ENCODE measurements at regions not wholly inside any gene's neighbourhood (a gene's known extent, or its start where the extent isn't known, plus 50 kb on each side); places are given as distances from the start of the nearest gene placed in this dataset.

DNA sequence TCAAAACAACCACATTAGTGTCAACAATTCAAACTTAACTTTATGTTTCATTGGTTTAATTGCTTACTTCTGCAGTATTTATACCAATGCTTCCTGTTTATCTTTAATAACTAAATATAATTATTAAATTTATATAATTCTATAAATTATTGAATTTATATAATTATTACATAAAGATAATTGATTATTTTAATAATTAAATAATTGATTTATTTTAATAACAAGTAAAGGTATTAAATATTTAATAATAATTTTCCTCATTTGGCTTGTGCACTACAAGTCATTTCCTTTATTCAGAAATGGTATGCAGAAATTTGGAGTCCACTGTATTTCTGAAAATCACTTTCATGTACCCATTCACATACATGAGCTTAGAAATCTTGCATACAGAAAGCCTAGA lies 156.2 kb upstream of the NSMCE3 start:
- DNase-seq (ENCODE audit: low read depth), result no peak

DNA sequence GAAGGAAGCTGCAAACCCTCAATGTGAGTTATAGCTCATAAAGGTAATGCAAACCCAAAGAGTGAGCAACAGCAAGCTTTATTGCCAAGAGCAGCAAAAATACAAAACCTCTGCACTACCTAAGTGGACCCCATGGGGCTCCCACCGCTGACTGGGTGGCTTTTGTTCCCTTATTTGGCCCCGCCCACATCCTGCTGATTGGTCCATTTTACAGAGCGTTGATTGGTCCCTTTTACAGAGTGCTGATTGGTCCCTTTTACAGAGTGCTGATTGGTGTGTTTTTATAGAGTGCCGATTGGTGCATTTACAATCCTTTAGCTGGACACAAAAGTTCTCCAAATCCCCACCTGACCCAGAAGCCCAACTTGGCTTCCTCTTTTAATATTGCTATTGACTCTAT lies 154.5 kb upstream of the NSMCE3 start:
- DNase-seq (ENCODE audit: low read depth), result no peak

DNA sequence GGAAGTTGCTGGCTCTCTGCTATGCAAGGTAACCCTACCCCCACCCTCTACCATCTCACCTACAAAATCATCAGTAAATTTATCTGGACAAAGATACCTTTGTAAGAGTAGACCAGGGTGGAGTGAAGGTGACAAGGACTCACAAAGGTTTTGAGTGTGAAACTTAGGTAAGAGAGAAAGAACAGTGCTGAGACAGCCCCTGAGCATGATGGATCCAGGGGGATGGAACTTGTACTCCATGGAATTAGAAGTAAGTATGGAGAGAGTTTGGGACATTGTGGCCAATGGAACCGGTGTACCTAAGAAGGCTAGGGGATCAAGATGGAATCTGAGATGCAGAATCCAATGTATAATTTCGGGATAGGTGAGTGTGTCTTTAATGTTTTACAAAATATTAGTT lies 153.0 kb upstream of the NSMCE3 start:
- DNase-seq (ENCODE audit: low read depth), result no peak

DNA sequence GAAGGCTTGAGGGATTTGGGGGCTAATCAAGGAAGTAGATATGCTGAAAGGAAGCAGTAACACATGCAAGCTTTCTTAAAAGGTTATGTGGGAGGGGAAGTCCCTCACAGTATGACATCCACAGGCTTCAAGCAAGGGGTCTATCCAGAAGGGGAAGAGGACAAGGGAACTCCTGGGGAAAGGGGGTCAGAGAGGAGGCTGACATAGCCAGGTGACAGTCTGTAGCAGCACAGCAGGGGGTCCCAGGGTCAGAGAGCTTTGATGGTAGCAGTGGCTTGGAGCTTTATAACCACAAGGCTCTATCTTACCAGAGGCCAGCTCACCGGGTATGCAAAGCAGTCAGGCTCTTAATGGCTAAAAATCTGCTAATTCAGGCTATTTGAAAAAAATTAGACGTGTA lies 150.6 kb upstream of the NSMCE3 start:
- no peak for DNase-seq (ENCODE audit: low read depth)

- no peak for DNase-seq (ENCODE audit: low read depth)
Observed at GRCh38 chr15:29418931-29419330, 149.3 kb upstream of the NSMCE3 start.

- no peak for DNase-seq (ENCODE audit: low read depth)
Observed at GRCh38 chr15:29418178-29418577, 148.6 kb upstream of the NSMCE3 start.

- no peak for DNase-seq (ENCODE audit: low read depth)
Observed at GRCh38 chr15:29411299-29411698, 141.7 kb upstream of the NSMCE3 start.

- no peak for DNase-seq (ENCODE audit: low read depth)
Observed at GRCh38 chr15:29410338-29410737, 140.7 kb upstream of the NSMCE3 start.

GRCh38 chr15:29409890-29410289 lies 140.3 kb upstream of the NSMCE3 start:
- no peak for DNase-seq (ENCODE audit: low read depth)

DNA sequence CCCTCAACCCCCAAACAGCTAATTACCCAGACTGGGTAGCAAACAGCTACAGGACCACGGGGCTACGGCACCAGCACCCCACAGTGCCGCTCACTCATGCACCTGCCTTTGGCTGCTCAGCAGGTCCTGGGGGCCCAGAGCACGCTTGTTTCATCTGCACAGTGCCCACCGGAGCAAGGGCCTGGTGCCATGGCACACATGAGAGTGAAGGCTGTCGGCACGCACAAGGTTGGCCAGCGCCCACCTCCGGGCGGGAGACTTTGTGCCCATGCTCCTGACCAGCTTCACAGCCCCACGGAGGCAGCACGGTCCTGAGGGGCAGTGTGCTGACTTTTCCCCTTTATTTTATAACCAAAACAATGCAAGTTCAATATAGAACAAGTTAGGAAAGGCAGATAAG lies 135.9 kb upstream of the NSMCE3 start:
- no peak for DNase-seq (ENCODE audit: low read depth)

DNA sequence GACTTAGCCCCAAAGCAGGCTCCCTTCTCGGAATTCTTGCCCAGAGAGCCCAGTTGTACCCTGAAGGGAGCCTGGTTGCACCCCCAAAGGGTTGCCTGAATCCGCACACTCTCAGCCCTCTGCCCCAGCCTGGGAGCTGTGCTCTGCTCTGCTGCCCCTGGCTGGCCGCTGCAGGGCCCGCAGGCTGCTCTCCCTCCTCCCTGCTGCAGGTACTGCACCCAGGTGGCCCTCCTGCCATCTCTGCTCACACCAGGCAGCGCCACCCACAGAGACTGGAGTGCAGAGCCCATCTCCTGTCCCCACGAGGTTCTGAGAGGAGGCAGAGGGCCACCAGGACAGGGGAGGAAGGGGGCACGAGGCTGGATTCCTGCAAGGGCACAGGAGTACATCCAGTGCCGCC lies 134.2 kb upstream of the NSMCE3 start:
- DNase-seq (ENCODE audit: low read depth), result no peak

DNA sequence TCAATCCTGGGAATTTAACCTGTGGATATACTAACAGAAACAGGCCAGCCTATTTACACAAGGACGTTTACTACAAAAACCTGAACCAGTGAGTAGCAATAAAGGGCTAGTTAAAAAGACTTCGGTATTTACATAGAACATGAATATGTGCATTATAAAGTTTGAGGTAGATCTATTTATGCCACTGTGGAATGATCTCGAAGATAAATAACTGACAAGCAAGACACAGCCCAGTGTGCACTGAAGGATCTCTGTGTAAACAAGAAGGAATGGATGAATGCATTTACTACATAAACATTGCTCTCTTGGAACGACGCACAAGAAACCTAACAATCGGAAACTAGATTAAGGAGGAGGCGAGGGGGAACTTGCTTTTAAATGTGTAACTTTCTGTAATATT lies 132.0 kb upstream of the NSMCE3 start:
- no peak for DNase-seq (ENCODE audit: low read depth)

GRCh38 chr15:29400701-29401100 lies 131.1 kb upstream of the NSMCE3 start:
- DNase-seq (ENCODE audit: low read depth), result no peak

DNA sequence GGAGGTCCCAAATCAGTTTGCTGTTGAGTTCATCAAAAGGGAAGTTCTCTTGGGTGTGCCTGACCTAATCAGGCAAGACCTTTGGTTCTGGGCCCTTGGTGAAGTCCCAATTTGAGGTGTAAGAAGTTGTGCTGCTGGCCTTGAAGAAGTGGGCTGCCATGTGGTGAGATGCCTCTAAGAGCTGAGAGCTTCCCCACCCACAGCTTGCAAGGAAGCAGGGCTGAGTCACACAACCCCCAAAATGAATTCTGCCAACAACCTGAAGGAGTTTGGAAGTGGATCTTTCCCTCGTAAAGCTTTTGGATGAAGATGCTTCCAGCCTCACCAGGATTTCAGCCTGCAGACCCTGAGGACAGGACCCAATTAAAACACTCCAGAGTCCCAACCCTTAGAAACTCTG lies 129.3 kb upstream of the NSMCE3 start:
- no peak for DNase-seq (ENCODE audit: low read depth)

GRCh38 chr15:29396176-29396811 lies 126.7 kb upstream of the NSMCE3 start:
- DNase-seq (ENCODE audit: low read depth), result no peak

- no peak for DNase-seq (ENCODE audit: low read depth)
Observed at GRCh38 chr15:29393443-29393842, 123.8 kb upstream of the NSMCE3 start.

- DNase-seq (ENCODE audit: low read depth), result no peak
Observed at GRCh38 chr15:29392358-29392757, 122.7 kb upstream of the NSMCE3 start.

- DNase-seq (ENCODE audit: low read depth), result no peak
Observed at GRCh38 chr15:29390051-29390450, 120.4 kb upstream of the NSMCE3 start.

- no peak for DNase-seq (ENCODE audit: low read depth)
Observed at GRCh38 chr15:29386523-29386922, 116.9 kb upstream of the NSMCE3 start.

- no peak for DNase-seq (ENCODE audit: low read depth)
Observed at GRCh38 chr15:29383367-29383766, 113.7 kb upstream of the NSMCE3 start.

DNA sequence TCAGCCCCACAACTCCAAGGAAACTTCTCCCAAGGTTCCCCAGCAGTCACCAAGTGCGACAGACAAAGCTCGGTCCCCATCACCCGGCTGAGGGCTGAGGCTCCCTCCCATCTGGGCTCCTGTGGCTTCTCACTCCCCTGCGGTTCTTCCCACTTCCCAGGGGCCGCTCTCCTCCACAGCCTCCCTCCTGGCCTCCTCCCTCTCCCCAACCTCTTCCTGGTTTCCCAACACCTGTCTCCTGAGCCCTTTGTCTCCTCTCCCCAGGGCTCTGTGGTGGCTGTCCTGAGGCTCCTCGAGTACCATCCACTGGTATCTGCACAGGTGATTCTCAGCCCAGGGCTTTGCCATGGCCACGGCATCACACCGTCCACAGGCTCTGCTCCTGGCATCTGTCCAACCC lies 113.2 kb upstream of the NSMCE3 start:
- DNase-seq (ENCODE audit: low read depth), result no peak

DNA sequence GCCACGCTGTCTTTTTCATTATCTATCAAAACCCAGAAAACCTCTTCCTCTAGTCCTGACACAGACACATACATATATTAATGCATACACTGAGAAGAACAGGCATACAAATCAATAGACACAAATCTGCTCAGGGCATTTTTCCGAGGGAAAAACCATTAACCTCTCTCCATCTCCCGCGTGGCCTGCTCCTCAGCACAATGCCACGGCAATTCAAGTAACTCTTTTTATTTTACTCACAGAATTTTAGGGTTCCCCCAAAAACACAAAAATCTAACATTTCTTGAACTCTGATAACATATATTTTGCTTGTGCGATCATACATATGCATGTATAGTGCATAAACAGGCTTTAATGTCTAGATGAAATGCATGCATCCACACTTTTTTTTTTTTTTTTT lies 110.8 kb upstream of the NSMCE3 start:
- no peak for DNase-seq (ENCODE audit: low read depth)

DNA sequence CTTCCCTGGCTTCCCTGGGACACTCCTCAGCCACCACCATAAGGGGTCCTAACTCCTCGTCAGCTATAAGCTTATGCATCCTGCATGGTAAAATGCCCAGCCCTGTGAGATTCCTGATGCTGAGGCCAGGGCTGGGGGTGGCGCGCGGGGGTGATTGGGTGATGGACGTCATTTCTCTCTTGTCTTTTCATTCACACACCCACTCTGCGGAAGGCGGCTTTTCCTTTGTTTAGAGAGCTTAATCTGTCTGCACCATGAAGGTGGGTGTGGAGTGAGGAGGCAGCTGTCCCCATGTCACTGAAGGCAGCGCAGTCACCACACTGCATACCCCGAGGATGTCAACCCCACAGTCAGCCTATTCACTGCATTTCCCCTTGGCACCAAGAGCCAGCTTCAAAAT lies 110.0 kb upstream of the NSMCE3 start:
- DNase-seq (ENCODE audit: low read depth), result no peak

- no peak for DNase-seq (ENCODE audit: low read depth)
Observed at GRCh38 chr15:29377161-29377560, 107.5 kb upstream of the NSMCE3 start.

GRCh38 chr15:29376590-29376989 lies 107.0 kb upstream of the NSMCE3 start:
- DNase-seq (ENCODE audit: low read depth), result no peak

All from GM04504 (cell line).